G401.6 (cell line): ENCODE measurements at regions not wholly inside any gene's neighbourhood (a gene's known extent, or its start where the extent isn't known, plus 50 kb on each side); places are given as distances from the start of the nearest gene placed in this dataset.

Source experiments
- FAIRE-seq: peaks from 2 replicates; lab custom pipeline; 2012; peaks lifted over from hg19 to GRCh38; lab: Jason Lieb, UNC

DNA sequence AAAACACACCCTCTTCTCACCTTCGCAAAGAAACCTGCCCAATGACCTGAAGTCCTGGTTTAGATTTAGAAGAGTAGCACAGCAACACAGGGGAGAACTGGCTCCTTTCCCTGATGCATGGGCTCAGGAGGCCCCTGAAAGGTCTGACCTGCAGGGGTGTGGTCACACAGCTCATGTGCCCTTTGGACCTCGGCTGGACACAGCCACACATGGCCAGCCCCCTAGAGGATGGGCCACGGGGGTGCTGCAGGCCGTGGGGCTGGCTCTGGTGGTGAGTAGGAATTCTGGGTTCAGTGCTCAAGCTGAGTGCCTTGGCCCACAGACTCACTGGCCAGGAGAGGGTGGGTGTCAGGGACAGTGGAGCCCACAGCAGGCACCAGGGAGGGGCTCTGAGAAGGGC is 118.5 kb upstream of the ADCY1 start:
- FAIRE-seq: no peak

DNA sequence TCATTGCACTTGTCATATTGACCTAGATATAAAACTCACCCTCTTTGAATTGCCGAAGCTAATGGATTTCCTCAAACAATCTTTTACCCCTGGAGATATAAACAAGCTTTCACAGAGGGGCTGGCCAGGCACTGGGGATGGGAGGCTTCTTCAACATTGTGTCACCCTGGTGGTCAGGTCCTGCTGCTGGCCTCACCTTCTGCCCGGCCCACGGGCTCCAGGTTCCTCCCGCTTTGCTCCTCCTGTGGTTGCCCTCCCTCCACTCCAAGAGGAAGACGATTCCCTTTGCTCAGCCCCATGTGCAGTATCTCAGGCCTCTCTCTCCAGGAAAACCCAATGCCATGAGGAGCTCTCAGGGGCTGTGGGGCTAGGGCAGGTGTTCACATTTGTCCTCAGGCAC is 118.1 kb upstream of the ADCY1 start:
- no peak for FAIRE-seq

DNA sequence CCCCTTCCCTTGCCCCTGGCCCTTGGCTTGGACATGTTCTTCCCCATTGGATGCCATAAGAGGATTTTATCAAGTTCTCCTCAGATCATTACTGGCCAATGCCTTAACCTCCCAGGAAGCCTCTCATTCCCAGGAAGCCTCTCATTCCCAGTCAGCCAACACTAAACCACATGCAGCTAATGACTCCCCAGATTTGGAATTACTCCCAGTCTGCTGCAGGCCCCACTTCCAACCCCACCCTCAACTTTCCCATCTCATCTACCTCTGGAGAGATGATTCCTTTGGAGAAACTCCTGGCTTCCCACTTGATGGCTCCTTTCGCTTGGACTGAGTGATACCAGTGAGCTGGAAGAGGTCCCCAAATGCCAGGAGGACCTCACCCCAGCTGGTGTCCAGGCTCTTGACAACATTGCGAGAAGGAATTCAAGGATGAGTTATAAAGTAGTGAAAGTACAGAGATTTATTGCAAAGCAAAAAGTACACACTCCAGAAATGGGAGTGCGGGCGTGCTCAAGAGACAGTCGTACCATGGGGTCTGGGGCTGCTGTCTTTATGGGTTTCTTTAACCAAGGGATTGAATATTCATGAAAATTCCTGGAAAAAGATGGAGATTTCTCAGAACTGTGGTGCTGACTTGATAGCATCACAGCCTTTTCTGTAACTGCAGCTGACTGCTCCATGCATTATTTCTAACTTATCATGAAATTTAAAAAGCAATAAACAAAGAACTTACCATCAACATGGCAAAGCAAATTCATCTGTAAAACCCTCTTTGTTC is 117.2 kb upstream of the ADCY1 start:
- no peak for FAIRE-seq

DNA sequence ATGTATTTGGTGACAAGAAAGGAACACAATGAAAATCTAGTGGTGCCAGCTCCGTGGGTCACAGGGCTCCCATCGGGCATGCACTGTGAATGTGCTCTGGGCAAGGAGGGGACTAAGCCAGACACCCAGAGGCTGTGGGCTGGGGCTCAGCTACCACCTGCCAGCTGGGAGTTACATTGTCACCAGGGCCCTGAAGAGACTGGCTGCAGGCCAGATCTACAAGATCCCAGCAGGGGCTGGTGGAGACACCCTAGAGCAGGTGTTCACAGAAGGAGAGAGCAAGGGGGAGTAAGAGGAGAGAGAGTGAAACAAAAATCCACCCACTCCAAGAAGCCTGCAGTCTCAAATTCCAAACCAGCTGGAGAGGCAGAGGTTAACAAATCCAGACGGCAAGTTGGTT is 116.6 kb upstream of the ADCY1 start:
- FAIRE-seq: no peak

DNA sequence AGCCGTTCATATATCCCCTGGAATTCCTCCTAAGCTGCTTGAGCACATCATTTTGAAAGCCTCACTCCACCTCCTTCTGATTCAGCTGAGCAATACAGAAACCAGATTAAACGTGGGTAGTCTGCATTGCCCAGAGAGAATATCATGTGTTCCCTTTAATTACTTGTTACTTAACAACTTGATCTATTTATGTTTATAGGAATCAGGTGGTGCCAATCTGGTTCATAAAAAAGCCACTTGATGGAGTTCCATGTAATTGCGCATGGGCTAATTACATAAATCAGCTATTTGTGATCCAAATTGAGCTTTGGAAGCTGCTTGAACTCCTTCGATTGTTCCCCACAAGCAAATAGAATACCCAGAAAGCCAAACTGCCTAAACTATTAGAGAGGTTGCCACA is 114.7 kb upstream of the ADCY1 start:
- no peak for FAIRE-seq

DNA sequence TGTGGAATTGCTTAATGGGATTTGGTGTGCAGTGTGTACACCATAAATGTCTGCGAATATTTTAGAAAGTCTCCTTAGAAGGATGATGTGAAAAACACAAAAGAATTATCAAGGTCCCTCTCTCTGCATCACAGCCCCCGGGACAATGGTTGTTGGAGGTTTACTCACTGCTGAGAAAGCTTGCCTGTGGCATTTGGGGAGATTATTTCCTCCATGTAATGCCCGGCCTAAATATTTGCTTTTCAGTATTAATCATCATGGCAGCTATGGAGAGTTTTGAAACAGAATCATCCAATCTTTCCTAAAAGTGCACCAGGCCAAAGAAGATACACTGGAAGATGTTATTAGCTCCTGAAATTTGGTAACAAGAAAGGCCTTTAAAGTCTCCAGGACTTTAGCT is 113.8 kb upstream of the ADCY1 start:
- FAIRE-seq: no peak

DNA sequence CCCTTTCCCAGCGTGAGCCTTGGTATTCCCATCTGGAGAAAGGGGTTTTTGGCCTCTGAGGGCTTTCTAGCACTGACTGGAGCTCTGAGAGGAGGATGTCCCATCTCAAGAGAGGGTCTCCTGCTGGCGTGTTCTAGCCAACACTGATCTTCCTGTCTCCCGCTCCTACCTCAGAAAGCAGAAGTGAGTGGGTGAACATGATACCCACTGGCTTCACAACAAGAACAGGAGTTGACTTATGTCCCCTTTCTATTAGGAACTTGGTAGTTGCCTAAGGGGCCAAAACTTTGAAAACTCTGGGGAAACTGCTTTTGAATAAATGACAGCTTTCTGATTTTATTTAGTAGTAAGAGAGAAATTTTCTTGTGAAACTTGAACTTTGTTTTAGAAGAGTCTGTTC is 113.1 kb upstream of the ADCY1 start:
- FAIRE-seq: no peak

DNA sequence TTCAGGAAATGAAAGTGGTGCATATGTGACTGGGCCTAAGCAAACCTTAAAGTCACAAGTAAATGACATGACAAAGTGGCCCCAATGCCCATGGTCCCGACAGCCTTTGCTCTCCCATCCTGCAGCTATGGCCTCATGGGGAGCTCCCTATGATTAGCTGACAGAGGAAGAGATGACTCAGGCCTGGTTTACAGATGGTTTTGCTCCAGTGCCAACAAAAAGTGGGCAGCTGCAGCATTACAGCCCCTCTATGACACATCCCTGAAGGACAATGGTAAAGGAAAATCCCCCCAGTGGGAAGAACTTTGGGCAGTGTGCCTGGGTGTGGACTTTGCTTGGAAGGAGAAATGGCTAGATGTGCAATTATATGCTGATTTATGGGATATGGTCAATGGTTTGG is 105.1 kb upstream of the ADCY1 start:
- no peak for FAIRE-seq

DNA sequence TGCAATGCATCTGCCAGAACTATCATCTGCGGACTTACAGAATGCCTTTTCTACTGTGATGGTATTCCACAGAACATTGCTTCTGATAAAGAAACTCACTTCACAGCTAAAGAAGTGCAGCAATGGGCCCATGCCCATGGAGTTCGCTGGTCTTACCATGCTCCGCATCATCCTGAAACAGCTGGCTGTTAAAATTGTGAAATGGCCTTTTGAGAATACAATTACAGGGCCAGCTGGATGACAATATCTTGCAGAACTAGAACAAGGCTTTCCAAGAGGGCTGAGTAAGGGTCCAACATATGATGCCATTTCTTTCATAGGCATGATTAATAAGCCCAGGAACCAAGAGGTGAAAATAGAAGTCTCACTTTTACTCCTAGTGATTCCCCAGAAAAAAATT is 104.1 kb upstream of the ADCY1 start:
- no peak for FAIRE-seq

DNA sequence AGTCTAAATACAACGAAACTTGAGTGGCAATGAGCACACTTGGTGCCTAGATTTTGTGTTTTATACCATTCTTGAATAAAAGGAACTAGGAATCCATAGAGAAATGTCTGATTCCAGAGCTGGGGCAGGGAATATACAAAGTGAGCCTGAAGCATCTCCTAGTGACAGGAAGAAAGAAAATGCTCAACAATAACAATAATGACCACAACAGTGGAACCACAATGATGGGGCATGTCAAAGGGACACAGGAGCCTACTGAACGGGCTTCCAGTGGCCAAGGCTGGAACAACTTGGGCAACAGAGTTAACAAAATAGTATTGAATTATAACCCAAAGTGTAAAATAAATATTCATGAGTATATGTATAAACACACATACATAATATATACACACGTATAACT is 94.4 kb upstream of the ADCY1 start:
- FAIRE-seq: no peak

DNA sequence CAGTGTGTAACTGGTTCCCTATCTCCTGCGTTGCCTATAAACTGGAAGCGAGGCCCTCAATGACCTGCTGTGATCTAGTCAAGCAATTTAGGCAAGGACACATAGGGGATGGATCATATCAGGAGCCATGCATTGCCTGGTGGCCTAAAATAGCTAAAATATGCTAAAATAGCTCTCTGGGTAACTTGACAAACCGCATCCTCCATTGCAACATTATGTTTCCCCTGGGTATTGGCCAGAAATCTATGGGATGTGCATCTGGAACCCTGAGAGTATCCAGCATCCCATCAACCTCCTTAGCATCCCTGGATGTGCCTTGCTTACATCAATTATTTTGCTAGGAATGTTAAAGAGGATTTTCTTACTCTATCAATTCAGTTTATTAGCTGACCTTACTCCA is 91.7 kb upstream of the ADCY1 start:
- FAIRE-seq: no peak

DNA sequence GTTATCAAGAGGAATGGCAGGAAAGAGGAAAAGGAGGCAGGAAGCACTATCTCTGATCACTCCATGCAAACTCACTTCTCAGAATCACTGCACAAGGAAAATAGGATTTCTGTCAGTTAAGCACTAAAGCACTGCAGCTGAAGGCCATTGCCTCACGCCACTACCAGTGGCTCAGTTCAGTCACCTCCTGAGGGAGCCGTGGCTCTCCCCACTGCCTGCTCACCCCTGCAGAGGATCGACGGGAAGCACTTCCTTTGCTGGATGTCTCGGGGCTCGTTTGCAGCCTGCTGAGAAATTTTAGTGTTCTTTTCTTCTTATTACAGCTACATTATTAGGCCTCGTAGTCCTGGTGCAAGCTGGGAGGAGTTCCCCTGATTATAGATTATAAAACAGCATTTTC is 90.1 kb upstream of the ADCY1 start:
- no peak for FAIRE-seq

DNA sequence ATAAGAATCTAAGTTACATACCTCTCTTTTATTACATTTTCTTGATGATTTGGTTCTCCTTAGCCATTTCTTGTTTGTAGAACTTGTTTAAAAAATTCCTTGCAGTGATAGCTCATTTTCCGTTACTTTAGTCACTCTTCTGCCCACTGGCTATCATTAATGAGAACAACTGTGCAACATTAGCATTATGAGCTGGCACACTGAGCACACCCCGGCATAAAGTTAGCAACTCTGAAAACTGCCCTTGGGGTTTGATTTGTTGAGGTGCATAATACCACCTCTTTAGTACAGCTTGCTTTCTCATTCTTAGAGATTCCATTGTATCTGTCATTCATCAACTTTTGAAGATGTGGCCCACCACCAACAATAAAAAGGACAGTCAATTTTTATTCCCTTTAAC is 87.6 kb upstream of the ADCY1 start:
- no peak for FAIRE-seq

DNA sequence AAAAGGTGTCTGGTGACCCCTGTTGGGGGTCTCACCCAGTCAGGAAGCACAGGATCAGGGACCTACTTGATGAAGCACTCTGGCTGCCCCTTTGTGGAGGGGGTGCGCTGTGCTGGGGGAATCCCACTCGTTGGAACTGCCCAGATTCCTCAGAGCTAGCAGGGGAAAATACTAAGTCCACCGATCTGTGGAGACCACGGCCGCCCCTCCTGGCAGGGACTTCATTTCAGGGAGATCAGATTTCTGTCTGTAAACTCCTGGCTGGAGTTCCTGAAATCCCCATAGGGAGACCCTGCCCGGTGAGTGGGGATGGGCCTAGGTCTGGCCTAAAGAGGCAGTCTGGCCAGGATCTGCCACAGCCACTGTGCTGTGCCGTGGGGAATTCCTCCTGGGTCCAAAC is 79.3 kb upstream of the ADCY1 start:
- FAIRE-seq: no peak

DNA sequence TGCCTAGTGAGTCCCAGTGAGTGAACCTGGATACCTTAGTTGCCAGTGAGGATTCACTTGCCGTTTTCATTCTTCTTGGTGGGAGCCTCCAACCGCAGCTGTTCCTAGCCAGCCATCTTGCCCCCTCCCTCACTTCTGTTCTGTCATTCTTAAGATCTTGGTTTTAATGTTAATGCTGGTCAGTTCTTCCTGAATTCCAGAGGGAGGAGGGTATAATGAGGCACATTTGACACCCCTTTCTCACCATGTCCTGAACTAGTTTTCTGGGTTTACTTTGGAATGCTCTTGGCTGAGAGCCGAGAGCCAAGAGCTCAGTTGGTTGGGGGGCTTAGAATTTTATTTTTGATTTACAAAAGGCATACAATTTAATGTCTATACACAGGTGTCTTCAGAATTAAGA is 78.5 kb upstream of the ADCY1 start:
- FAIRE-seq: no peak

DNA sequence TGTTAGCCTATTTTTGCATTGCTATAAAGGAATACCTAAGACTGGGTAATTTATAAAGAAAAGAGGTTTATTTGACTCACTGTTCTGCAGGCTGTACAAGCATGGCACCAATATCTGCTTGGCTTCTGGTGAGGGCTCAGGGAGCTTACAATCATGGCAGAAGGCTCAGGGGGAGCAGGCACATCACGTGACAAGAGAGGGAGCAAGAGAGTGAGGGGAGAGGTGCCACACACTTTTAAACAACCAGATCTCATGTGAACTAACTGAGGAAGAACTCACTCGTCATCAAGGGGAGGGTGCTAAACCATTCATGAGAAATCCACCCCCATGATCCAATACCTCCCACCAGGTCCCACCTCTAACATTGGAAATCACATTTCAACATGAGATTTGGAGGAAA is 73.9 kb upstream of the ADCY1 start:
- no peak for FAIRE-seq

DNA sequence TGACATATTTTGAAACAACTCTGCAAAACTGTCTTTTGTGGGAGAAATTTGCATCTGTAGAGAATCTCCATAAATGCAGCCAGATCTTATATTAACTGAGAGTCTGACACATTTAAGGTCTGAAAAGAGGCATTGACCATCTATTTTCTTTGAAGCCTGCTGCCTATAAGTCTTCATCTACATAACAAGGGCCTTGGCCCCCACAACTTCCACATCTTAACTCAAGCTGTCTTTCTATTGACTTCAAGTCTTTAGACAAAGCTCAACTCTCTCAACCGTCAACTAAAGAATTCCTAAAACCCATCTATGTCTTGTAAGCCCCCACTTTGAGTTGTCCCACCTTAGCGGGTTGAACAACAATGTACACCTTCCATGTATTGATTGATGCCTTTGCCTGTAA is 72.4 kb upstream of the ADCY1 start:
- no peak for FAIRE-seq

DNA sequence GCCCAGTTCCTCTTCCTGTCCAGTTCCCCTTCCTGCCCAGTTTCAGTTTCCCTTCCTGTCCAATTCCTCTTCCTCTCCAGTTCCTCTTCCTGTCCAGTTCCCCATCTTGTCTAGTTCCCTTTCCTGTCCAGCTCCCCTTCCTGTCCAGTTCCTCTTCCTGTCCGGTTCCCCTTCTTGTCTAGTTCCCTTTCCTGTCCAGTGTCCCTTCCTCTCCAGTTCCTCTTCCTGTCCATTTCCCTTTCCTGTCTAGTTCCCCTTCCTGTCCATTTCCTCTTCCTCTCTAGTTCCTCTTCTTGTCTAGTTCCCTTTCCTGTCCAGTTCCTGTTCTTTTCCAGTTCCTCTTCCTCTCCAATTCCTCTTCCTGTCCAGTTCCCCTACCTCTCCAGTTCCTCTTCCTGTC is 68.1 kb upstream of the ADCY1 start:
- no peak for FAIRE-seq

DNA sequence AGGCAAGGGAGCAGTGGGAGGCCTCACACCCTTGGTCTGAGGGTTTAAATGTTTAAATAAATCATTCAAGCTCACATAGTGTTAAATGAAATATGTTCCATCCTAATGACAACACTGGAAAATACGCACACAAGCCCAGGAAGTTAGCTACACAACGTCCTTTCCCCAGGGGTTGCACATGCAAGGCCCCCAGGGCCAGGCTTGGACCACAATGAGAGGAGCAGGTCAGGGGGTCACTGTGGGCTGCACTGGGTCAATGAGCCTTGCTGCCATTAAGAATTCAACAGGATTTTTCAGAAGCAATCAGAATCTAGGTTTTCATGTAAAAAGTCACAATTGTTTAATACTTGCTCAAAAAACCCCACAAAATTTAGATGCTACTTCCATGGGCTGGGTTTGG is 64.9 kb upstream of the ADCY1 start:
- no peak for FAIRE-seq

DNA sequence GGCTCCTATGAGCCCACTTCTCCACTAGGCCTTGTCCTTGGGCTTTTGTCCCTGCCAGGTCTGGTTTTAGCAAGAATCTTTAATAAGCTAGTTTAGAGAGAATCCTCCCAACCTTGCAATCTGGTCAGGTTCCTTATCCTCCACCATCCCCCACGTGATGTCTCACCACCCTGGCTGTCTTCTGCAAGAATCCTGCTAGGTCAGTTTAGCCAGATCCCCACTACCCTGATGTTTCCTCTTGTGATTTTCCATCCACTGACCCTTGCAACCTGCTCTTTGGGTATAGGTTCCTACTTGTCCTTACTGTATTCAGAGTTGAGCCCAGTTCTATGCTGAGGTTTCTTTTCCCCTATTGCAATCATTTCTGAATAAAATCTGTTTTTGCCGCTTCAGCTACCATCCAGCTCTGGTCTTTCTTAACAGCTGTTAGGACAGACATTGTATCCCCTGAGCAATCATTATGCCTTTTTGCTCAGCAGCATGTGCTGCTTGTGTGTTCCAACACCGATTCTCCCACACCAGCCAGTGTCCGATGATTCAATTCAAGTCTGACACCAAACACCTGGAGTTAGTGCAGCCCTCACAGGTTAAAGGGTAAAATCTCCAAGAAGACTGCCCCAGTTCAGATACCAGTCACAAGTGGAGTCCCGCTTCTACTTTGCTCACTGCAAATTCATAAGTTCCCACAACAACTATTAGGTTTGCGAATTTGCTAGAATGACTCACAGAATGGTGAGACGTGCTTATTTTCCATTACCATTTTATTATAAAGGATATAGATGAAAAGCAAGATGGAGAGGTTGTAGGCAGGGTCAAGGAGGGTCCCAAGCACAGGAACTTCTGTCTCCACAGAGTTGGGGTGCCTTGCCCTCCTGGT is 62.2 kb upstream of the ADCY1 start:
- FAIRE-seq: no peak

DNA sequence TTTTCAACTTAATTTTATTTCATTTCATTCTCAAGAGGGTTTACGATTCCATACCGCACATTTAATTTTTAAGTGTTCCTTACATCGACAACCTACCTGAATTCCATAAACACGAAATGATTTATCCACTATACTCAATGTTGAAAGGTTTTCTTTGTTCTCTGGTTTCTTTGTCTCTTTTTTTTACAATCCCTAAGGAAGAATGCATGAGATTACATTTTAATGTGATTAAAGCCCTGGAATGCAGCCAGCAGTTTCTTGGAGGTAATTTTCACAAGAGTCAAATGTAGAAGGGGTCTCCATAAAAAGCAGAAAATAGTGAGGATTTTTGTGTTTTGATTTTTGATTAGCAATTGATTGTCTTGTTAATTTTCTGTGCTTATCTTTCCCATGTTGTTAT is 59.2 kb upstream of the ADCY1 start:
- no peak for FAIRE-seq

DNA sequence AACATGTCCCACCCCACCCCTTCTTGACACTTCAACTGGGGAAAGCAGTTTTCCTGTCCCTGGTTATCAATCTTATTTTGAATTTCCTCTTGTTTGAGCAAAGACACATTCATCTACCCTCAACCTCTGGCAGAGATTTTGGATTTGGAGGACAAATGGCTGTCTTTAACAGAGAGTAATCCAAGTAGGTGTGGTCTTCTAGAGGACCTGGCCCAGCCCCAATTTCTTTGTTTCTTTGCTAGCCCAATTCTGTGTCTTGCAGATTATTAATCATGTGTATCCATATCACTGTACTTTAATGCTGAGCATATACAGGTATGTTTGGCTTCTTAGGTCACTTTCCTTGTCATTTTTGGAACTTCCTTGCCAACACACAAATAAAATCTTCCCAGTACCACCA is 58.8 kb upstream of the ADCY1 start:
- FAIRE-seq: no peak
